GM23338 (cell line): ENCODE measurements at regions not wholly inside any gene's neighbourhood (a gene's known extent, or its start where the extent isn't known, plus 50 kb on each side); places are given as distances from the start of the nearest gene placed in this dataset.

Experiments
- ATAC-seq: fragments of 200-7000 bp; cut with Tn5 transposase; 3 replicates; pipeline ENCODE4 v1.9.1; 2020
- DNase-seq: peaks from one replicate; pipeline ENCODE4 v3.0.0-alpha.2; 2015; ENCODE audit warnings: low spot score
- H2AFZ ChIP-seq: fragments of 200-600 bp; sonication (generic); 2 replicates; pipeline ENCODE4 v1.8.0; 2016; ENCODE audit warnings: antibody characterized with exemption, mild to moderate bottlenecking, moderate library complexity
- H3F3A ChIP-seq: fragments of 200-600 bp; sonication (generic); replicated peaks from 2 replicates; pipeline ENCODE4 v1.8.0; 2017; ENCODE audit warnings: antibody characterized with exemption, mixed run types, low read depth
- H3K27ac ChIP-seq: fragments of 200-600 bp; sonication (generic); 2 replicates; pipeline ENCODE4 v1.6.1; 2016; ENCODE audit warnings: low read depth
- H3K27me3 ChIP-seq: fragments of 200-600 bp; sonication (generic); 2 replicates; pipeline ENCODE4 v1.8.0; 2016; ENCODE audit warnings: mild to moderate bottlenecking, mixed run types, moderate library complexity; ENCODE audit not compliant: insufficient read depth
- H3K36me3 ChIP-seq: fragments of 200-600 bp; sonication (generic); 2 replicates; pipeline ENCODE4 v1.8.0; 2016; ENCODE audit warnings: mild to moderate bottlenecking; ENCODE audit not compliant: insufficient read depth
- H3K4me1 ChIP-seq: fragments of 200-600 bp; sonication (generic); 2 replicates; pipeline ENCODE4 v1.8.0; 2016; ENCODE audit warnings: mild to moderate bottlenecking, moderate library complexity; ENCODE audit not compliant: insufficient read depth
- H3K4me2 ChIP-seq: fragments of 200-600 bp; sonication (generic); 2 replicates; pipeline ENCODE4 v1.7.1; 2017; ENCODE audit warnings: mixed run types
- H3K4me3 ChIP-seq: fragments of 200-600 bp; sonication (generic); 2 replicates; pipeline ENCODE4 v1.6.1; 2016; ENCODE audit warnings: mixed run types
- H3K79me2 ChIP-seq: fragments of 200-600 bp; sonication (generic); replicated peaks from 2 replicates; pipeline ENCODE4 v1.8.0; 2017; ENCODE audit warnings: mild to moderate bottlenecking; ENCODE audit not compliant: insufficient read depth
- H3K9me2 ChIP-seq: fragments of 200-600 bp; sonication (generic); 2 replicates; pipeline ENCODE4 v1.8.0; 2017; ENCODE audit not compliant: insufficient read depth
- H4K20me1 ChIP-seq: fragments of 200-600 bp; sonication (generic); replicated peaks from 2 replicates; pipeline ENCODE4 v1.8.0; 2017; ENCODE audit warnings: mild to moderate bottlenecking; ENCODE audit not compliant: insufficient read depth
- H3K27ac Mint-ChIP-seq: 2 replicates; pipeline ENCODE4 v1.8.0; 2020; ENCODE audit warnings: inconsistent platforms, mild to moderate bottlenecking, moderate library complexity, mixed read lengths
- H3K27me3 Mint-ChIP-seq: 3 replicates; pipeline ENCODE4 v1.8.0; 2022; ENCODE audit warnings: low read depth, mild to moderate bottlenecking, moderate library complexity, mixed read lengths, inconsistent platforms; ENCODE audit not compliant: insufficient read depth, poor library complexity
- H3K36me3 Mint-ChIP-seq: 3 replicates; pipeline ENCODE4 v1.8.0; 2021; ENCODE audit warnings: low read depth, mild to moderate bottlenecking, inconsistent platforms, moderate library complexity, mixed read lengths
- H3K4me1 Mint-ChIP-seq: 3 replicates; pipeline ENCODE4 v1.8.0; 2020; ENCODE audit warnings: mild to moderate bottlenecking, inconsistent platforms, mixed read lengths
- H3K4me3 Mint-ChIP-seq: 3 replicates; pipeline ENCODE4 v1.8.0; 2021; ENCODE audit warnings: moderate library complexity, mild to moderate bottlenecking, inconsistent platforms, mixed read lengths
- H3K9me3 Mint-ChIP-seq: 3 replicates; pipeline ENCODE4 v1.8.0; 2020; ENCODE audit warnings: moderate library complexity, mild to moderate bottlenecking, inconsistent platforms, mixed read lengths
- CREB1 ChIP-seq: fragments of 250-450 bp; sonication (Bioruptor Pico); IDR thresholded peaks from 2 replicates; pipeline ENCODE4 v1.5.0; 2020; ENCODE audit warnings: low read depth, mild to moderate bottlenecking, moderate library complexity
- CTCF ChIP-seq, 2 experiments: fragments of 200-600 bp in 1 of 2; sonication (generic) in 1 of 2; conservative IDR thresholded peaks; 2 replicates each; pipeline versions ENCODE4 v1.5.1 to v1.6.1; 2016 to 2017; ENCODE audit warnings: antibody characterized with exemption in 2 of 2, low read depth in 2 of 2, mild to moderate bottlenecking in 2 of 2, moderate library complexity in 1 of 2
- EZH2 ChIP-seq: fragments of 200-600 bp; sonication (generic); IDR thresholded peaks from one replicate; pipeline ENCODE4 v1.8.0; 2017; ENCODE audit warnings: antibody characterized with exemption, mild to moderate bottlenecking, low read depth; ENCODE audit not compliant: unreplicated experiment
- EZH2phosphoT487 ChIP-seq: fragments of 200-600 bp; sonication (generic); IDR thresholded peaks from one replicate; pipeline ENCODE4 v1.8.1; 2018; ENCODE audit warnings: antibody characterized with exemption; ENCODE audit not compliant: unreplicated experiment
- JUNB ChIP-seq: IDR thresholded peaks from one replicate; pipeline ENCODE4 v1.6.1; 2016; ENCODE audit warnings: antibody characterized with exemption; ENCODE audit not compliant: unreplicated experiment
- NANOG ChIP-seq: IDR thresholded peaks from 2 replicates; pipeline ENCODE4 v1.6.1; 2016; ENCODE audit warnings: antibody characterized with exemption, borderline replicate concordance
- POLR2AphosphoS5 ChIP-seq: IDR thresholded peaks from 2 replicates; pipeline ENCODE4 v1.6.1; 2016; ENCODE audit warnings: antibody characterized with exemption, low read depth
- STAT1 ChIP-seq: IDR thresholded peaks from one replicate; pipeline ENCODE4 v1.6.1; 2016; ENCODE audit warnings: antibody characterized with exemption; ENCODE audit not compliant: unreplicated experiment
- ZNF114 ChIP-seq: fragments of 250-450 bp; sonication (Bioruptor Pico); IDR thresholded peaks from 2 replicates; pipeline ENCODE4 v1.5.0; 2020; ENCODE audit warnings: mild to moderate bottlenecking, moderate library complexity
- ZNF331 ChIP-seq: fragments of 250-450 bp; sonication (Bioruptor Pico); IDR thresholded peaks from 2 replicates; pipeline ENCODE4 v1.5.0; 2020; ENCODE audit warnings: low read depth, mild to moderate bottlenecking, moderate library complexity
- ZNF462 ChIP-seq: fragments of 250-450 bp; sonication (Bioruptor Pico); IDR thresholded peaks from 2 replicates; pipeline ENCODE4 v1.5.0; 2020; ENCODE audit warnings: mild to moderate bottlenecking, moderate library complexity
- TF ChIP-seq, protein P1 (sequence below): IDR thresholded peaks from one replicate; pipeline ENCODE4 v1.6.1; 2018; ENCODE audit warnings: antibody characterized with exemption; ENCODE audit not compliant: unreplicated experiment
- TF ChIP-seq, protein P2 (sequence below): IDR thresholded peaks from 2 replicates; pipeline ENCODE4 v1.6.1; 2016; ENCODE audit warnings: antibody characterized with exemption

GRCh38 chr18:52254367-52254766 lies 85.6 kb upstream of the DCC start:
- ATAC-seq (no peak), DNase-seq (no peak)
- Histone ChIP-seq H3K36me3 (no peaks in the 10 kb centered on the region), H3F3A (no peaks in the 10 kb centered on the region), H3K27ac (no peak overlapping the region), H3K79me2 (no peaks in the 10 kb centered on the region), H2AFZ (no peak overlapping the region), H3K4me1 (peaks cover 9% of the 10 kb centered on the region), H4K20me1 (no peaks in the 10 kb centered on the region), H3K4me3 (no peak overlapping the region), H3K4me2 (no peak overlapping the region), H3K9me2 (peaks cover 4% of the 10 kb centered on the region; the same call in 1 of the 2 replicates), H3K27me3 (no peaks in the 10 kb centered on the region)
- TF ChIP-seq ZNF114 (no peak), CTCF (conservative IDR thresholded peaks at IDR 0.05; ENCODE audit: low read depth in 2 of 2) (no peak), EZH2 (no peak), POLR2AphosphoS5 (no peak), ZNF331 (no peak), EZH2phosphoT487 (no peak), CREB1 (CRISPR knock-in tag) (no peak), NANOG (no peak), STAT1 (no peak), JUNB (no peak), ZNF462 (CRISPR knock-in tag) (no peak)
- TF ChIP-seq, protein P1, sequence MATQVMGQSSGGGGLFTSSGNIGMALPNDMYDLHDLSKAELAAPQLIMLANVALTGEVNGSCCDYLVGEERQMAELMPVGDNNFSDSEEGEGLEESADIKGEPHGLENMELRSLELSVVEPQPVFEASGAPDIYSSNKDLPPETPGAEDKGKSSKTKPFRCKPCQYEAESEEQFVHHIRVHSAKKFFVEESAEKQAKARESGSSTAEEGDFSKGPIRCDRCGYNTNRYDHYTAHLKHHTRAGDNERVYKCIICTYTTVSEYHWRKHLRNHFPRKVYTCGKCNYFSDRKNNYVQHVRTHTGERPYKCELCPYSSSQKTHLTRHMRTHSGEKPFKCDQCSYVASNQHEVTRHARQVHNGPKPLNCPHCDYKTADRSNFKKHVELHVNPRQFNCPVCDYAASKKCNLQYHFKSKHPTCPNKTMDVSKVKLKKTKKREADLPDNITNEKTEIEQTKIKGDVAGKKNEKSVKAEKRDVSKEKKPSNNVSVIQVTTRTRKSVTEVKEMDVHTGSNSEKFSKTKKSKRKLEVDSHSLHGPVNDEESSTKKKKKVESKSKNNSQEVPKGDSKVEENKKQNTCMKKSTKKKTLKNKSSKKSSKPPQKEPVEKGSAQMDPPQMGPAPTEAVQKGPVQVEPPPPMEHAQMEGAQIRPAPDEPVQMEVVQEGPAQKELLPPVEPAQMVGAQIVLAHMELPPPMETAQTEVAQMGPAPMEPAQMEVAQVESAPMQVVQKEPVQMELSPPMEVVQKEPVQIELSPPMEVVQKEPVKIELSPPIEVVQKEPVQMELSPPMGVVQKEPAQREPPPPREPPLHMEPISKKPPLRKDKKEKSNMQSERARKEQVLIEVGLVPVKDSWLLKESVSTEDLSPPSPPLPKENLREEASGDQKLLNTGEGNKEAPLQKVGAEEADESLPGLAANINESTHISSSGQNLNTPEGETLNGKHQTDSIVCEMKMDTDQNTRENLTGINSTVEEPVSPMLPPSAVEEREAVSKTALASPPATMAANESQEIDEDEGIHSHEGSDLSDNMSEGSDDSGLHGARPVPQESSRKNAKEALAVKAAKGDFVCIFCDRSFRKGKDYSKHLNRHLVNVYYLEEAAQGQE, result no peak
- TF ChIP-seq, protein P2, sequence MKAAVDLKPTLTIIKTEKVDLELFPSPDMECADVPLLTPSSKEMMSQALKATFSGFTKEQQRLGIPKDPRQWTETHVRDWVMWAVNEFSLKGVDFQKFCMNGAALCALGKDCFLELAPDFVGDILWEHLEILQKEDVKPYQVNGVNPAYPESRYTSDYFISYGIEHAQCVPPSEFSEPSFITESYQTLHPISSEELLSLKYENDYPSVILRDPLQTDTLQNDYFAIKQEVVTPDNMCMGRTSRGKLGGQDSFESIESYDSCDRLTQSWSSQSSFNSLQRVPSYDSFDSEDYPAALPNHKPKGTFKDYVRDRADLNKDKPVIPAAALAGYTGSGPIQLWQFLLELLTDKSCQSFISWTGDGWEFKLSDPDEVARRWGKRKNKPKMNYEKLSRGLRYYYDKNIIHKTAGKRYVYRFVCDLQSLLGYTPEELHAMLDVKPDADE, result no peak
- no peaks in the 10 kb centered on the region for H3K9me3 Mint-ChIP-seq
- no peaks in the 10 kb centered on the region for H3K27me3 Mint-ChIP-seq
- no peak overlapping the region for H3K4me3 Mint-ChIP-seq
- no peak overlapping the region for H3K27ac Mint-ChIP-seq
- H3K36me3 Mint-ChIP-seq, result peaks cover 2% of the 10 kb centered on the region; the same call in 1 of the 3 replicates
- peaks cover 10% of the 10 kb centered on the region; the same call in 2 of the 3 replicates for H3K4me1 Mint-ChIP-seq
